Activated T-helper 1 cell treated with anti-CD3 and anti-CD28 coated beads, Interleukin-12 subunit alpha, Interleukin-12 subunit beta, Interleukin-2, Interleukin-4 antibody, amounts not matched to agents 30 ng/mL and 10 ng/mL and 1 ng/mL, durations not matched to agents 14 hours and 24 hours and 36 hours (primary cell): ENCODE measurements at regions not wholly inside any gene's neighbourhood (a gene's known extent, or its start where the extent isn't known, plus 50 kb on each side); places are given as distances from the start of the nearest gene placed in this dataset.

Source experiments
- DNase-seq: peaks from one replicate; pipeline ENCODE4 v3.0.0; 2021; ENCODE audit warnings: low spot score
- H3K27ac Mint-ChIP-seq: one replicate; pipeline ENCODE4 v1.8.0; 2021; ENCODE audit warnings: mild to moderate bottlenecking, mixed read lengths
- H3K27me3 Mint-ChIP-seq: one replicate; pipeline ENCODE4 v1.8.0; 2022; ENCODE audit warnings: mild to moderate bottlenecking, moderate library complexity, mixed read lengths; ENCODE audit not compliant: insufficient read depth
- H3K36me3 Mint-ChIP-seq: one replicate; pipeline ENCODE4 v1.8.0; 2021; ENCODE audit warnings: low read depth, mixed read lengths
- H3K4me1 Mint-ChIP-seq: one replicate; pipeline ENCODE4 v1.8.0; 2021; ENCODE audit warnings: low read depth, mixed read lengths
- H3K4me3 Mint-ChIP-seq: one replicate; pipeline ENCODE4 v1.8.0; 2021; ENCODE audit warnings: mild to moderate bottlenecking, moderate library complexity, mixed read lengths
- H3K9me3 Mint-ChIP-seq: one replicate; pipeline ENCODE4 v1.8.0; 2021; ENCODE audit warnings: mixed read lengths
- intact Hi-C: fragments of 100-400 bp; cut with micrococcal nuclease; formaldehyde crosslinking; loops from one replicate; pipeline ENCODE4 v1.15.1; 2024

GRCh38 chrX:42536286-42536685 lies 241.7 kb downstream of the PPP1R2C start:
- peaks cover 9% of the 10 kb centered on the region for H3K4me1 Mint-ChIP-seq
- no peaks in the 10 kb centered on the region for H3K9me3 Mint-ChIP-seq
- H3K27ac Mint-ChIP-seq: no peak overlapping the region
- H3K4me3 Mint-ChIP-seq: no peak overlapping the region
- DNase-seq: no peak
- intact Hi-C loops: no loop called here
- no peaks in the 10 kb centered on the region for H3K27me3 Mint-ChIP-seq
- H3K36me3 Mint-ChIP-seq: no peaks in the 10 kb centered on the region

GRCh38 chrX:42535233-42535632 lies 242.7 kb downstream of the PPP1R2C start:
- H3K4me1 Mint-ChIP-seq: peaks cover 9% of the 10 kb centered on the region
- no peak for DNase-seq
- no peaks in the 10 kb centered on the region for H3K9me3 Mint-ChIP-seq
- no peaks in the 10 kb centered on the region for H3K27me3 Mint-ChIP-seq
- no peak overlapping the region for H3K4me3 Mint-ChIP-seq
- no peak overlapping the region for H3K27ac Mint-ChIP-seq
- H3K36me3 Mint-ChIP-seq: no peaks in the 10 kb centered on the region
- intact Hi-C loops: no loop called here

- no peak for DNase-seq
- Mint-ChIP-seq H3K4me3 (no peak overlapping the region), H3K27me3 (no peaks in the 10 kb centered on the region), H3K27ac (no peak overlapping the region), H3K36me3 (no peaks in the 10 kb centered on the region), H3K9me3 (no peaks in the 10 kb centered on the region), H3K4me1 (peaks cover 7% of the 10 kb centered on the region)
- intact Hi-C loops: no loop called here
Measured at GRCh38 chrX:42533761-42534160, 244.2 kb downstream of the PPP1R2C start.

- no peaks in the 10 kb centered on the region for H3K36me3 Mint-ChIP-seq
- intact Hi-C loops: no loop called here
- H3K4me3 Mint-ChIP-seq: no peak overlapping the region
- H3K27ac Mint-ChIP-seq: no peak overlapping the region
- H3K27me3 Mint-ChIP-seq: no peaks in the 10 kb centered on the region
- no peaks in the 10 kb centered on the region for H3K9me3 Mint-ChIP-seq
- no peak for DNase-seq
- H3K4me1 Mint-ChIP-seq: no peaks in the 10 kb centered on the region
Measured at GRCh38 chrX:42531441-42531840, 246.5 kb downstream of the PPP1R2C start.

- H3K4me1 Mint-ChIP-seq: no peaks in the 10 kb centered on the region
- no peaks in the 10 kb centered on the region for H3K27me3 Mint-ChIP-seq
- H3K4me3 Mint-ChIP-seq: no peak overlapping the region
- no peaks in the 10 kb centered on the region for H3K9me3 Mint-ChIP-seq
- no peaks in the 10 kb centered on the region for H3K36me3 Mint-ChIP-seq
- no peak for DNase-seq
- no peak overlapping the region for H3K27ac Mint-ChIP-seq
- intact Hi-C loops: no loop called here
Measured at GRCh38 chrX:42530027-42530426, 247.9 kb downstream of the PPP1R2C start.

- no peaks in the 10 kb centered on the region for H3K9me3 Mint-ChIP-seq
- H3K27ac Mint-ChIP-seq: no peak overlapping the region
- DNase-seq: no peak
- intact Hi-C loops: no loop called here
- no peaks in the 10 kb centered on the region for H3K27me3 Mint-ChIP-seq
- H3K4me3 Mint-ChIP-seq: no peak overlapping the region
- H3K4me1 Mint-ChIP-seq: no peaks in the 10 kb centered on the region
- no peaks in the 10 kb centered on the region for H3K36me3 Mint-ChIP-seq
Measured at GRCh38 chrX:42524379-42524778, 253.6 kb downstream of the PPP1R2C start.

DNA sequence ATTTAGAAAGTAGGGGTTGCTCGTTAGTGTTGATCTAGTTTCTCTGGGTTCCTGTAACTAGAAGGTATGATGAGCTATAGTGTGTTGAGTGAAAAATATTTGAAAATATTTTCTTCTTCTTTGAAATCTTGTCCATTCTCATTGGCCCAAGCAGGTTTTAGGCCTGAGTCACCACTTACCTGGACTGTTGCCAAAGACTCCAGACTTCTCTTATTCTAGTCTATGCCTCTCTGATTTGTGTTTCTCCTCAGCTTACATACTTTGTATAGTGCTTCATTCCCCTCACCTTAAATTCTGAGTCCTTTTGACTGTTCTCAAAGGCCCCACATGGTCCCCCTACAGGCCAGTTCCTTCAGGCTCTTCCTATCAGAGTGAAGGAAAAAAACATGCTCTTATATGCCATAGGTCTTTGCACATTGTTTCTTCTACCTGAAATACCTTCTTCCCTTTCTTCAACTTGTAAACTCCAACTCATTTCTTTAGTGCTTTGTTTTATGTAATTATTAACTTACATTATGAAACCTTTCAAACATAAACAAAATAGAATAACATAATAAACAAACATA lies 258.2 kb downstream of the PPP1R2C start:
- Mint-ChIP-seq H3K4me1 (no peaks in the 10 kb centered on the region), H3K4me3 (no peak overlapping the region), H3K9me3 (no peaks in the 10 kb centered on the region), H3K27ac (no peak overlapping the region), H3K36me3 (no peaks in the 10 kb centered on the region), H3K27me3 (no peaks in the 10 kb centered on the region)
- DNase-seq: no peak
- intact Hi-C loops: no loop called here

- no peak for DNase-seq
- Mint-ChIP-seq H3K27me3 (no peaks in the 10 kb centered on the region), H3K4me3 (no peak overlapping the region), H3K9me3 (no peaks in the 10 kb centered on the region), H3K4me1 (no peaks in the 10 kb centered on the region), H3K36me3 (no peaks in the 10 kb centered on the region), H3K27ac (no peak overlapping the region)
- intact Hi-C loops: no loop called here
Measured at GRCh38 chrX:42515939-42516338, 262.0 kb downstream of the PPP1R2C start.

- Mint-ChIP-seq H3K27ac (no peak overlapping the region), H3K4me3 (no peak overlapping the region), H3K4me1 (no peaks in the 10 kb centered on the region), H3K36me3 (no peaks in the 10 kb centered on the region), H3K27me3 (no peaks in the 10 kb centered on the region), H3K9me3 (peaks cover 5% of the 10 kb centered on the region)
- intact Hi-C loops: no loop called here
- DNase-seq: no peak
Measured at GRCh38 chrX:42505016-42505415, 272.9 kb downstream of the PPP1R2C start.

GRCh38 chrX:42499620-42500019 lies 278.3 kb downstream of the PPP1R2C start:
- Mint-ChIP-seq H3K36me3 (no peaks in the 10 kb centered on the region), H3K27ac (no peak overlapping the region), H3K4me3 (no peak overlapping the region), H3K27me3 (no peaks in the 10 kb centered on the region), H3K4me1 (no peaks in the 10 kb centered on the region), H3K9me3 (no peaks in the 10 kb centered on the region)
- intact Hi-C loops: no loop called here
- no peak for DNase-seq

DNA sequence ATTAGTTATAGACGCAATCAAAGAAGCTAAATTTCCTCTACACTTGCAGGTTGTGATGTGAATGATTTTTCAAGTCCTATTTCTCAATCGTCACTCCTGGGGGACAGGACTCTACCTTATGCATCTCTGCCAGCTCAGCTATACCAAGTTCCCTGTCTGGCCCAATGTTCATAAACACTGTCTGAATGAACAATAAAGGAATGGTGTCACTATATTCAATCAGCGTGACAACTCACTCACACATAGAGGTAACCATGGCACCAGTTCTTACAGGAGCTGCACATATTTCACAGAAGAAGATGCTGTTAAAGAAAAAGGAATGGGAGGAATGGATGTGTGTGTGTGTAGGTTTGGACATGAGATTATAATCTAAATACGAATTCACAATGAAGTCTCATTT lies 280.6 kb downstream of the PPP1R2C start:
- H3K4me1 Mint-ChIP-seq: no peaks in the 10 kb centered on the region

GRCh38 chrX:42496239-42496638 lies 281.7 kb downstream of the PPP1R2C start:
- no peak for DNase-seq
- H3K9me3 Mint-ChIP-seq: no peaks in the 10 kb centered on the region
- H3K27me3 Mint-ChIP-seq: no peaks in the 10 kb centered on the region
- H3K4me3 Mint-ChIP-seq: no peak overlapping the region
- H3K27ac Mint-ChIP-seq: no peak overlapping the region
- intact Hi-C loops: no loop called here
- H3K36me3 Mint-ChIP-seq: no peaks in the 10 kb centered on the region
- H3K4me1 Mint-ChIP-seq: no peaks in the 10 kb centered on the region

More for the DNA sequence above, 280.6 kb downstream of the PPP1R2C start:
- DNase-seq: no peak
- H3K4me3 Mint-ChIP-seq: no peak overlapping the region
- no peaks in the 10 kb centered on the region for H3K27me3 Mint-ChIP-seq
- no peak overlapping the region for H3K27ac Mint-ChIP-seq
- H3K36me3 Mint-ChIP-seq: no peaks in the 10 kb centered on the region
- intact Hi-C loops: no loop called here
- H3K9me3 Mint-ChIP-seq: no peaks in the 10 kb centered on the region

- Mint-ChIP-seq H3K9me3 (no peaks in the 10 kb centered on the region), H3K4me1 (no peaks in the 10 kb centered on the region), H3K27ac (no peak overlapping the region), H3K27me3 (no peaks in the 10 kb centered on the region), H3K36me3 (no peaks in the 10 kb centered on the region), H3K4me3 (no peak overlapping the region)
- DNase-seq: no peak
- intact Hi-C loops: no loop called here
Measured at GRCh38 chrX:42495139-42495538, 282.8 kb downstream of the PPP1R2C start.

GRCh38 chrX:42491137-42491907 lies 286.6 kb downstream of the PPP1R2C start:
- H3K4me3 Mint-ChIP-seq: no peak overlapping the region
- H3K36me3 Mint-ChIP-seq: no peaks in the 10 kb centered on the region
- no peaks in the 10 kb centered on the region for H3K4me1 Mint-ChIP-seq
- no peak overlapping the region for H3K27ac Mint-ChIP-seq
- no peaks in the 10 kb centered on the region for H3K9me3 Mint-ChIP-seq
- intact Hi-C loops: no loop called here
- DNase-seq: no peak
- no peaks in the 10 kb centered on the region for H3K27me3 Mint-ChIP-seq
